ENCODE measurements at regions not wholly inside any gene's neighbourhood (a gene's known extent, or its start where the extent isn't known, plus 50 kb on each side); places are given as distances from the start of the nearest gene placed in this dataset.

DNA sequence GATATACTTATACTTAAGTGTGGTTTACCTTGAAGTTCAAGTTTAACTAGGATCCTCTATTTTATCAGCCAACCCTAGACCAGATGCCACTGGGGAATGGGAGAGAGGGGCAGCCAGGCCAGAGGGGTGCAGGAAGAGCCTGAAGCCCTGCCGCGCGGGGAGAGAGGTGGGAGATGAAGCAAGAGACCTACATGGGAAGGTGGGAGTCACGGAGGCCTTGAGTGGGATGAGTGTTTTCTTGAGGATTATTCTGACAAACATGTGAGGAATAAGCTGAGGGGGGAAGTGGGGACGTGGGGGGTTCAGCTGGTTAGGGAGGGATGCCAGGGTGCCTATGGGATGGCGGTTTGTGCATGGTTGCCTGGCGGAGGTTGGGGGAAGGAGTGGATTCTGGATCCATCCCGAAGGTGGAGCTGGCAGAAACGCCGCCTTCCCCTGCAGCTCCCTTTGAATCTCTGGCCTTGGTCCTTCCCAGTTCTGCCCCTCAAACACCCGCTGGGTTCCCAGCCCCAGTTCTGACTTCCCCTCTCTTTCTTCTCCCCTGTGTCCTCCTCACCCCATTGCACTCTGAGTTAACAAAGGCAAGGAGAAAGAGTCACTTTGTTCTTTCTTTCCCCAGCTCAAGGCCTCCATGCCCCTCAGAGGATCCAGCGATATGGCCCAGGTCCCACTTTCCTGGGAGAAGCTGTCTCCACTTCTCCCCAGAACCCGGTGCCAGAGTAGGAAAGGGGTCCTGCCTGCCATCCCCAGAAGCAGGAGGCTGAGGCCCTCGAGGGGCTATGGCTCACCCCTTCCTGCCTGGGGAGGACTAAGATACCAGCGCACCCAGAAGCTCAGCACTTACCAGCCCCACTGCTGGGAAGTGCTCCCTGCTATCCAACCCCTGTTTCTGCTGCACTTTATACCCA is 274.2 kb downstream of the UACA start:
- DNase-seq: no peak

DNA sequence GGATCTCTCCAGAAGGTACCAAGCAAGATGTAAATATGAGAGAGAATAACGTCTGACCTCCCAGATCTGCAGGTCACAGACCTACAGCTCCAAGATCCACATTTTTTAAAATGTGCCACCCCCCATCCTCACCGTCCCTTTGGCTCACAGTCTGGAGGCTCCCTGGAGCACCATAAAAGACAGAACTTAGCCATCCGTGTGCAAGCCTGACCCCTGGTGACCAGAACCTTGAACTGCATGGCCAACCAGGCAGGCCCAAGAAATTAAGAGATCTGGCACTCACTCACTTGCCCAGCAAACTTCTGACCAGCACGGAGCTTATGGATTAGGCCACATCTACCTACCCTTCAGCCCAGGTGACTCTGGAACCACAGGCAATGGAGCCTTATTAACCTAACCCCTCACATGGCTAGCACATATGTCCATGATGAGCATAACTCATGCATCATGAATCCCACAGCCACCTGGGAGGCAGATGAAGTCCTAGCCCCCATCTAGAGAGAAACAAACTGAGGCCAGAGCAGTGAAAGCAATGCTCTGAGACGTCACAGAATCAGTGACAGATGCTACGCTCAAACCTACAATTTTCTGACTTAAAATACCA is 275.3 kb downstream of the UACA start:
- peak; percentile 63 for DNase-seq

DNA sequence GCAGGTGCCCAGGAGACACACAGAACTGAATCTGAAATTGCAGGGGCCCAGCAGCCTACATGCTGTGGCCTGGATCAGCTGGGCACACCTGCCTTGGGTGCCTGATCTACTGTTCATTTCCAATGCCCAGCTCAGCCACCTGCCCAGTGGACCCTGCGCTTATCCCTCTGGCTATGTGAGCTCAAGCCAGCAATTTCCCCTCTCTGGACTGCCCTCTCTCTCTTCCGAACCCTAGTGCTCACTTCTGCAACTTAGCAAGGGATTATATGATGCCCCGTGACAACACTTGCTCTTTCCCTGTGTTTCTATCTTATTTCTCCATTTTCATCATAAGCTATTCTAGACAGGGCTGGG is 276.0 kb downstream of the UACA start:
- DNase-seq: no peak

DNA sequence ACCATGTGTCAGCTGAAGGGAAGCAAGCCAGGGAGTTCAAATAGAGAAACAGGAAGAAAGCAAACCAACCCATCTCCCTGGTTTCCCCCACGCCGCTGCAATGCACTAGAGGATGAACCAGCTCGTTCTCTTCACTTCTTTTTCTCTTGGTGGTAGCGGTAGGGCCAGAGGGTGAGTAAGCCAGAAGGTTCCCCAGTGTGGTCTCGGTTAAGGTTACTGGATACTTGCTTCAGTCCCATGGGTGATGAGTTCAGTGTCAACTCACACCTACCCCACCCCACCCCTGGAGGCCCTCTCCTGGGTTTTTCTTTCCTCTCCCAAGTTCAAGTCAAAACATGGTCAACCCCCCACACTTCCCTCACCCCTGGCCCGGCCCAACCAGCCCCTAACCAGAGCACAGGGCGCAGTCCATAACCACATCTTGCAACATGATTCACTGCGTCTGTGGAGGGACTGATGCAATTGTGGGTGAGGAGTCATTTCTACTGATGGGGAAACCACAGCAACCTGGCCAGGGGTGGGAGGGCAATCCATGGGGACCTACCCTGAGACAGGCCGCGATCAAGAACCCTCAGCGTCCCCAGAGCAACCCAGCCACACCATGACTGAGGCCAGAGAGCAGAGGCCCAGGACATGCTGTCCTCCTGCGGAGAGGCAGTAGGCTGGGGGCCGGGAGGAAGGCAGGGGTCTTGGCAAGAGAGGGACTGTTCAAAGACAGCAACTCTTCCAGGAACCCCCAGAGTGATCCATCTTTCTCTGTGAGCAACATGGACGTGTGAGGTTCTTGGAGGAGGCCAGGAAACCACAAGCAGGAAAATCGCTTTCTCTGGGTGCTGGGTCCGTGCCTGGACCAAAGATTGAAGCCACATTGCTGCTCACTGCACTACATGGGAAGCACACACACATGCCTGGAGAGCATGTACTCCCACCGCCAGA is 276.6 kb downstream of the UACA start:
- no peak for DNase-seq

DNA sequence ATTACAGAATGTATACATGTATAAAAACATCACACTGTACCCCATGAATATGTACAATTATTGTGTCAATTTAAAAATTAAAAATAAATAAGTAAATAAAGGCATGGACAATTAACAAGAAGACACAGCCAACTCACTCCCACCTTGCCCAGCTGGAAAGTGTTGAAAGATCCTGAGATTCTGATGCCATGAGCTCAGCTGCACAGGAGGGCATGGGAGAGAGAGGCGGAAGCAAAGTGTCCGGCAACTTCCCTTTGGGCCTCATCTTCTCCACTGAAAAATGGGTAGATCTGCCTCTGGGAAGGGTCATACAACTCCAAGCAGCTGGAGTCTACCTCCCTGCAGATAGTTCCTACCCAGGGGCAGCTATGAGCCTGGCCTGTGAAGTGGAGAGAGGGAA is 277.3 kb downstream of the UACA start:
- DNase-seq: no peak

DNA sequence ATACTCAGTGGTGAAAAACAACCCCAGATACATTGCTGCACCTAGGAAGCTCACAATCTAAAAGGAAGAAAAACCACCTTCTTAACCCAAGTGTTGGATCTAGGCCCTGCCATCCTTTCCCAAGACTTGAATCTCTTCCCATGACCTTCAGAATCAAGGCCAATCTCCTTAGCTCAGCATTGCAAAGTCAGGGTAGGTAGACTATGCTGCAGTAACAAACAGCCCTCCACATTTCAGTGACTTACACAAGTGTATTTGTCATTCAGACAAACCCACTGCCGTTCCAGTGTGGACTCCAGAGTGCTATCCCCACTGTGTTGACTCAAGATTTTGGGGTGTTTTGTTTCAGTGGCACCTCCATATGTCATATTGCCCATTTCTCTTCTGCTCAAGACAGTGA is 278.4 kb downstream of the UACA start:
- no peak for DNase-seq

DNA sequence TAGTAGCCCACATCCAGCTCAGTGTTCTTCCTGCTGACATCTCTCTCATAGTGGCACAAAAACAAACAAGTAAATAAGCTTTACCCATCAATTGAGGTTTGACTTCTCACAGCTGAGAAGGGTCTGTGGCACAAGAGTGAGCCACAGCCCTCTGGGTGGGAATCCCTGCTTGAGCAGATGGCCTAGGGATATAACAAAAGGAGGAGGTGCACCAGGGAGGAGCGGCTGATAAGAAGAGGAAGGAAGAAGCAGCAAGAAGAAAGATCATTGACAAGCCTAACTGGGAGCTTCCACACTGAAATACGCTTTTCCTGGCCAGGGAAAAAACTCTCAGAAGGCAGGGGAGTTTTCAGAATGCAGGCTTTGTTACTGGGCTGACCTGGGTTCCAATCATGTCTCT is 279.8 kb downstream of the UACA start:
- no peak for DNase-seq

DNA sequence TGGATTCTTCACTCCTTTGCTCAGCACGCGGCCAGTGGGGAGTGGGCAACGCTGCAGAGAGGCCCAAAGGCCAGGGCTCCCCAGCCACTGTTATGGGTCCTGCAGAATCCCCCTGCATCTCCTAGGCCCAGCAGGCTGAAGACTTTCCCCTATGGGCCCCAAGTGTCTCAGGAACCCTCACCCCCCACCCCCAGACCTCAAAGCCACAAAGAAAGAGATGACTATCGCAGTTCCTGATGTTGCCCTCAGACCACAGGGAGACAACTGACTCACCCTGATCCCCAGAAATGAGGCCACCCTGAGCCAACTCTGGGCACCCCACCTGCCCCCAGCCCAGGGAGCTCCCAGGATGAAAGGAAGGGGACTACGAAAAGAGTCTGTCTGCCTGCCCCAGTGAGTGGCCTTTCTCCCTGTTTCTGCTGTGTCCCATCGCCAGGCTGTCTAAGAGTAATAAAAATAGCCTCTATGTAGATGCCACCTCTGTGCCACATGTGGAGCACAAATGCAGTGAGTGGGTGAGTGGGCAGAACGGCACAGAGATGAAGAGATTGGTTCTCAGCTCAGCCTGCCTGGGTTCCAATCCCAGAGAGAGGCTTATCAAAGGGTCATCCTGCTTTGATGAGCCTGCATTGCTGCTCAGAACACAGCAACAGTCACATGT is 283.0 kb downstream of the UACA start:
- no peak for DNase-seq

DNA sequence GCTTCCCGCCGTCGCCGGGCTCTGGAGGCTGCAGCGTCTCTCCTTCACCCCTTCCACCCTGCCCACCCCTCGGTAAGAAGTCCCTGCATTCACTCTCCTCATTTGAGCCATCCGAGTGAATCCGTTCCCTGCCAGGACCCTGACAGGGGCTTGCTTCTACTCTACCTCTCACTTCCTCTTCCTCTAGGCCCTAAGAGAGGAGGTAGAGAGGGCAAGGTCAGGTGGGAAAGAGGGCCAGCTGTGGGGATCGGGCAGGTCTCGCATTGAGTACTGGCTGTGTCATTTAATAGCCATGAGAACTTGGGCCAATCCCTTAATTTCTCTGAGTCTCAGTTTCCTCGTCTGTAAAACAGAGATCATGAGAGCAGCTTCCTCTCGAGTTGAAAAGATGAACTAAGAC is 283.6 kb downstream of the UACA start:
- no peak for DNase-seq

DNA sequence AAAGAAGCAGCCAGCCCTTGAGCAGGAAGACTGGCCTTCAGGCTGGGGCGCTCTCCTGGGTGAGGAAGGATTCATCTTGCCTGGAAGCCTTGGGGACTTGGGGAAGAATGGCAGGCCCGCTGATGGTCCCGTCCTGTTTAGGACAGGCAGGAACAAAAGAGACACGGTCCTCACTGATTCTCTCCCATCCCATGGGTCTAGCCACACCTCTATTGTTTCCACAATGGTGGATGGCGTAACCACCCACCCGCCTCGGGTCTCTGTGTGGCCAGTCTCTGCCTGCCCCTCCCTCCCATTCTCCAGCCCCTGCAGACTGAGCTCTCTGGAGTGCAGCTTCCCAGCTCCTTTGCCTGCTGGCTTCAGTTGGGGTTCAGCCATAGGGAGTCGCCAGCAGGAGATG is 284.3 kb downstream of the UACA start:
- DNase-seq: no peak

DNA sequence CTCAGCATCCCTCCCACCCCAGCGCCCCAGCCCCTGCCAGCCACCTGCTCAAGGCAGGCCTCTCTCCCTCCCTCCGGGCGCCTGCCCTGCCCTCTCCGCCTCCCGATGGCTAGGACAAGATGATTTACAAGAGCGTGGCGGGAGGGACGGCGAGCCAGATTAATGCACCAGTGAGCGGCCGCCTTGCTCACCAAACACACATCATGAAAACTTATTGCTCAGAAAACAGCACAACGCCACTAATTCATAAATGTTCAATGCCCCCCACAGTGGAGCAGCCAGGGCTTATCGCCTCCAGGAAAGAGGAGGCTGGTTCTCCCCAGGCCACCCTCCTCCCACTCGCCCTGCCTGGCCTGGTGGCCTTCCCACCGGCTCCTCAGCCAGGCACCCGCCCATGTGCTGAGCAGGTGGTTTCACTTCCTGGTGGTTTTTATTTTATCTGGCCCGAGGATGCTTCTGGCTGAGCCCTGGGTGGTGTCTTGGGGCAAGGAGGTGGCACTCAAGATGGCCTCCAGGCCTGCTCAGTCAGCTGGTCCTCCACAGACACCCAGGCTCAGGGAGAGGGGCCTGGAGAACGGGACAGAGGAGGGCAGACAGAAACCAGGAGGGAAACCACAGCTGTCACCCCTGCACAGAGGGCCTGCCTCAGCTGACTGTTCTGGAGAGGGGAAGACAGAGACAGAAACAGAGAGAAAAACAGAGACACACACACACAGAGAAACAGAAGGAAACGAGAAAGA is 284.9 kb downstream of the UACA start:
- no peak for DNase-seq

DNA sequence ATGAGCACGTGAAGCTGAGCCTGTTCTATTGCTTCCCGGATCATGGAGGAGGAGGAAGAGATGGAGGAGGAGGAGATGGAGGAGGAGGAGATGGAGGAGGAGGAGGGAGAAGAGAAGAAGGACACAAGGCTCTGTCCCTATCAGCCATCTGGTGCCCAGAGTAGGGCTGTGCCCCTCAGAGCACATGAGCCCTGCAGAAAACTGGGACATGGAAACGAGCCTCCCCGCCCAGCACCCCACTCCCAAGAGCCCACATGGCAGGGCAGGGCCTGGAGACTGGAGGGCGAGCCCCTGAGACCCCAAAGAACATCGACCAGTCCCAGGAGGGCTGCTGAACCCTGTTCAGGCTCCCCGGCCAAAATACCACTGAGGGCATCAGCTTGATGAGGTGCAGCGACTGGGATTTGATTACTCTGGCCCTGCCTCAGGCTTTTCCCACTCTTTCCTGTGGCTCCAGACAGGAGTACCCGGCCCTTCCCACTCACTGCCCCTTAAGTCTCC is 285.6 kb downstream of the UACA start:
- no peak for DNase-seq

DNA sequence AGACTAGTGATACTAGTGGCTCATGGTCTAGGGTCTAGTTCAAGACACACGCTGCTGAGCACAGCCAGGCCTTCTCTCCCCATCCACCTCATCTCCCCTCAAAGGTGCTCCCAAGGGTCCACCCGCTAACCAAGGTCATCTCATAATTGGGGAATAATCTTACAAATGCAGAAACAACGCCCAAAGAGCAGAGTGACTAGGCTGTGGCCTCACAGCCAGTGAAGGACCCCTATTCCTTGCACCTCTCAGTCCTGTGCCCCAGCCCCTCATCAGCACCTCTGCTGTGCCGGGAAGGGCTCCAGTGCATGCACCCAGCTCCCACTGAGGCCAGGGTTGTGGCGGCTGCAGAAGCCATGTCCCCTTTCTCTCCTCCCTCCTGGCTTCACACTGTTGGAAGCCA is 286.9 kb downstream of the UACA start:
- no peak for DNase-seq

DNA sequence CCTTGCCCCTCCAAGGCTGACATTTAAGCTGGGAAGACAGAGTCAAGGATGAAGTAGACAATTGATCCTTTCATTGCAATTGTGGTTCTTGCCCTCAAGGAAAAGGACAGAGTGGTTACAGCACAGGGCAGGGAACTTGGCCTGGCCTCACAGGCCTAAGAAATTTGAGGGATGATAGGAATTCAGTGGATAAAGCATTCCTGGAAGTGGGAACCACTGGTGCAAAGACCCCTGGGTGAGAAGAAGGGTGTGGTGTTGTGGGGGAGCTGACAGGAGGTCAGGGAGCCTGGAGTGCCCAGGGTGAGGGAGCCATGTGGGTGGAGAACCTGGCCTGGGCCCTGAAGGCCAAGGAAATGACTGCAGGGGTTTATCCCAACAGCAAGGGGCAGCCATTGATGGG is 287.4 kb downstream of the UACA start:
- DNase-seq: no peak

DNA sequence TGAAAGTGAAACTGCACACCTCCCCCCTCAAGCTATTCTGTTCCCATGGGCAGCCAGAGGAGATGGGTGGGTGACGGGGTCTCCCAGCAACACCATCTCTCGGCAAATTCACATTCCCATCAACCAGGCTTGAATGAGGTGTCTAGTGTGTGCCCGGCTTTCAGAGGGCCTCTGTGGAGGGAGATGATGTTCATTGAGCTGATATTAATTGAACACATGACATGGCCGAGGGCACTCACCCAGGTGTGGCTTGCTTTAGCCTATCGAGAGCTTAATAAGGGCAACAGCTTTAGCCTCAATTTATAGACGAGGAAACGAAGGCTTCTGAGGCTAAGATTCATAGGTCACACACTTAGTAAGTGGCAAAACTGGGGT is 288.0 kb downstream of the UACA start:
- DNase-seq: no peak

DNA sequence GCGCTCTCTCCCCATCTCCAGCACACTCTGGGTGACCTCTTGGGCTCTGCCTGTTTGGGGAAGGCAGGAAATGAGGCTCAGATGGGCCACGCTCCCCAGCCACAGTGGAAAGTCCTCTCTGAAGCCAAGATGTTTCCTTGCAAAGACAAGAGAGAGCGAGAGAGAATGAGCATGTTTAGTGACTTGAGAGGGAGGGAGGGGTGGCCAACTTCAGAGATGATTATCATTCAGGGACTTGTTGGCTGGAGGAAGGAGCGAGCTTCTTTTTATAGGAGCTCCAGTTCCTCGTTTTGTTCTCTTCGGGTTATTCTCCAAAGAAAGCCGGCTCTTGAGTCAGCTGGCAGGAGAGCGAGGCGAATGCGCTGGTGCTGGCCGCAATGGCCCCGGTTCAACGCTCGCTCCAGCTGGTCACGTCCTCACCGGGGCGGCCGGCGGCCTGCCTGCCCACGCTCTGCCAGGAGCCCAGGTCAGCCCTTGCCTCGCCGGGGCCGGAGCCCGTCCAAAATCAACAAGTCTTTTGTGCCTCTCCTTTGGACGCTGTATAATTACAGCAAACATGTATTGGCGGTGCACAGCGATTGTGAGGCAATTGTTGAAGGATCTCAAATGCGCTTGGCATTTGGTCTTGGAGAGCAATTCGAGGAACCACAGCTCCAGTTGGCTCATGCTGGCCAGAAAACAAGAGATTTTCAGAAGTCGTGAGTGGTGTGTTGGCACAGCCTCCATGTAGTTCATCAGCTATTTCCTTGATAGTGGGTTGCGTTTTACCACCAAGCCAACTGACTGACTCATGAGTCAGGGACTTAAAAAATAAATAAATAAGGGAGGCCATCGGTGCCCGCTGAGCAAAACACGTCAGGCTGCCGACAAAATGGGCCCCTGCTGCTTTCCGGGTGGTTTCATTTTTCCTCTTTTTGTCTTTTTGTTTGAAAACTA is 288.6 kb downstream of the UACA start:
- peak; percentile 86 for DNase-seq

DNA sequence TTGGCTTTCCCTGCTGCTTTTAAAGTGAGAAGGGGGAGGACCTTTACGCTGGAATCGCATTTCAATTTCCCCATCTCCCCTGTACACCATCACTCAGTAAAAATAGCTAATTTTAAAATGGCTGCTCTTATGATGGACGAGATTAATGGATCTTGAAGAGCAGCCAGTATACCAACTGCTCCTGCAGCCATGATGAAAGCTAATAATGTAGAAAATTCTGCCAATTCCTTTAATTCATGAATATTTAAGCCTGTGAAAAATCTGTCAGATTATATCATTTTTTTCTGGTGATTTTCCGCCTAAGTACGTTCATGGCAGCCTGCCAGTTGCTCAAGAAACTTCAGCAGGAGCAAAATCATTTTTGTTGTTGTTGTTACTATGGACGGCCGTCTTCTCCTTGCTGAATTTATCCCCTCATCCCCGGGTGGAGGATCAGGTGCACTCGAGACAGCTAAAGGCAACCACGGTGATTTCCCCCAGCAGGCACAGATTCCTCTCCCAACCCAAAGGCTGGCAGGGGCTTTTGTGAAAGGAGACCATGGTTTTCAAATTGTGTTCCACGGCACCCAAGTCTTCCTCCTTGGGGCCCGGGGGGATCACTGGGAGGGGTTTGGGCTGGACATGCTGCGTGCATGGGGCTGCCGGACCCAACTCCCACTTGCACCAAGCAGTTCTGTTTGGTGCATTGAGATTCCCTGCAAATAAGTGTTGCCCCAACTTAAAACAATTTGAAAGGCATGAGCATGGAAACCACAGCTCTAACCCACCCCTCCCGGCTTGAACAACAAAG is 289.6 kb downstream of the UACA start:
- peak; percentile 63 for DNase-seq

DNA sequence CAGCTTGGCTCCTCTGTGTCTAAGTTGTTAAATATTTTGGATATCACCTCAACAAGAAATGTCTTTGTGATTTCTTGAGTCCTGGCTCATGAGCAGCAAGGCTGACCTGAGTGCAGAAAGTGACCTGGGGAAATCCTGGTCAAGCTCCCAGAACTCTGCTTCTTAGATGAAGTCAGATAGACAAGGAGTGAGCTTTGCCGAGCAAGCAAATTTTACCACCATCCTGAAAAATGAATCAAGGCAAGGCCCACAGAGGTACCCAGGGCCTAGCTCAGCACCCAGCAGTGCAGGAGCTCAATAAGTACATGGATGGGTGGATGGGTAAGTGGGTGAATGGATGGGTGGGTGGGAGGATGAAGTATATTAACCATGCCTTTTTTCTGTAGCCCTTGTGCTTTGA is 291.8 kb downstream of the UACA start:
- DNase-seq: no peak

DNA sequence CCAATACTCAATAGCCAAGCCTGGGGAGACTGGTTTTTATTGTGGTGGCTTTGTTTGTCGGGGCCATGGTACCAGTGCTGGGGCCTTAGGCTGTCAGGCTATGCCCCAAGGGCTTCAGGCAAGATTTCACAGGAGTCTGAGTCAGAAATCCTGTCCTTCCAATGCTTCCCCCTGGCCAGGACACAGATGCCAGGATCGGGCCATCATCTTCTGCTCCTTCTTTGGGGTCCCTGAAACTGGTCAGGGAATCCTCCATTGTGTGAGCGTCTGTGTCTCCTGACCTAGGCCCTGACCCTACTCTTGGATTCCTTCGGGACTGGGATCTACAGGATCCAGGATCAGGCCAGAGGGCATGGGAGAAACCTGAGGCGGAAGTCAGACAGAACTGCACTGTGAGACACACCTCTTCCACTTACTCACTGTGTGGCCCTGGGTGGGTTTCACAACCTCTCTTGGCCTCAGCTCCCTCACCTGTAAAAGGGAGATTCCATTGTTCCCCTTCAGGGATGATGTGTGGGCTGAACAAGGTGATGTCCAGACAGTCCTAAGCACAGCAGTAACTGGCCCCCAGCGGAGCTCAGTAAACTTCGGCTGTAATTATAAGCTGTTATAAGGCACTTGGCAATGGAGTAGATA is 292.7 kb downstream of the UACA start:
- DNase-seq: no peak

Measured in hindlimb muscle (tissue), 1 donor.